ENCODE measurements at regions not wholly inside any gene's neighbourhood (a gene's known extent, or its start where the extent isn't known, plus 50 kb on each side); places are given as distances from the start of the nearest gene placed in this dataset.

- no peaks in the 10 kb centered on the region for H3K36me3 ChIP-seq
- peak overlapping the region; percentile 41 to 55 for H3K27ac ChIP-seq
- ATAC-seq: peak; percentile 31
- H3K4me1 ChIP-seq: no peaks in the 10 kb centered on the region
- no peak for TF ChIP-seq CTCF (IDR thresholded peaks at IDR 0.05)
- peak in 2 of 4 donors; percentile 82 to 83 for DNase-seq
- H3K4me3 ChIP-seq: no peak overlapping the region
- H3K27me3 ChIP-seq: peaks cover 0 to 7% of the 10 kb centered on the region in 2 donors
- no peaks in the 10 kb centered on the region for H3K9me3 ChIP-seq
- intact Hi-C loops (cut with DNase I): no loop called here
Observed at GRCh38 chr4:53899586-53900270, 164.7 kb downstream of the CHIC2 start.

GRCh38 chr4:53895137-53895536, 169.3 kb downstream of the CHIC2 start:
- H3K27ac ChIP-seq: no peak overlapping the region
- DNase-seq (no peak), ATAC-seq (no peak)
- intact Hi-C loops (cut with DNase I): no loop called here
- H3K4me3 ChIP-seq: no peak overlapping the region
- no peaks in the 10 kb centered on the region for H3K9me3 ChIP-seq
- no peak for TF ChIP-seq CTCF (IDR thresholded peaks at IDR 0.05)
- H3K4me1 ChIP-seq: no peaks in the 10 kb centered on the region
- no peaks in the 10 kb centered on the region for H3K27me3 ChIP-seq
- H3K36me3 ChIP-seq: no peaks in the 10 kb centered on the region

DNA sequence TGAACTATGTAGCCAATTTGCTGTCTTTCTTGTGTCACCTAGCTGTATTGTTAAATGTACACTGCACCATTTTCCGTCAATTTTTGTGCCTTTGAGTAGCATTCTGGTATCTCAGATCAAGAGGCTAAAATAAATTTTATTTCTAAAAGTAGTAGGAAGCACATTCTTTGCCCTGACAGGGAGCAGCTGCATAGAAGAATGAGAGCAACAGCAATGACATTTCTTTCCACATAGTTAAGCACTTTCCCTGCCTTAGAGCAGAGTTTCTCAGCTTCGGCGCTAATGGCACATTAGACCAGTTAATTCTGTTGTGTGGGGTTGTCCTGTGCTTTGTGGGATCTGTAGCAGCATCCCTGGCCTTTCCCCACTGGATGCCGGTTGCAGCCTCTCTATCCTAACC, 173.9 kb downstream of the CHIC2 start:
- peak in 1 of 4 donors; percentile 42 for DNase-seq
- Histone ChIP-seq H3K4me1 (no peaks in the 10 kb centered on the region), H3K4me3 (no peak overlapping the region), H3K9me3 (no peaks in the 10 kb centered on the region), H3K27ac (no peak overlapping the region), H3K36me3 (no peaks in the 10 kb centered on the region), H3K27me3 (no peaks in the 10 kb centered on the region)
- TF ChIP-seq CTCF (IDR thresholded peaks at IDR 0.05): no peak
- no peak for ATAC-seq
- intact Hi-C loops (cut with DNase I): no loop called here

DNA sequence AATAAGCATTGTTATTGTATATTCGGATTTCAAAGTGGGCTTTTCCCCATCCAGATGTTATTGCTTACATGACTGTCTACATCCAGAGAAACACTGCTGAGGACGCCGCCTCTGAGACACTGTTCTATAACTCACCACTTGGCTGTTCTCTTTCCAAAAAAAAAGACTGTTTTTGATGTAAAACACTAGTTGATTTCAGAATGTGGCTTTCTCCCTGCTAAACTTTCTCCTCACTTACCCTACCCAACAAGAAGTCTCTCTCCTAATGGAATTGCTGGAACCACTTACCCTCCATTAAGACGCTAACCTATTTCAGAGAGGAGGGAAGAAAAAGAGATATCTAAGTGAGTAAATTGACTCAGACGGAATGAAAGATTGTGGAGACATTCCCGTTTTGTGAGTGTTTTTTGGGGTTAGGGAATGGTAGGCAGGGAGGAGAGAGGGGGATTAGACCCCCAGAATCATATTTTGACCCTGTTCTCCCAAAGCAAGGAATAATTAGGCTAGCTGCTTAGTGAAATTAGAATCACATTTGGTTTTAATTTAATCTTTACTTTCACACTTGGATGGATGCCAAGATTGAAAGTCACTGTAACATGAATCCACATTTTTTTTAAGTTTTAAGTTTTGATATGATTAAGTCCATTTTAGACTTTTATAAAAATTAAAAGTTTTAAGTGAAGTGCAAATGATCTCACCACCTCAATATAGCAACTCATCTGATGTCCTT, 174.9 kb downstream of the CHIC2 start:
- Histone ChIP-seq H3K9me3 (no peaks in the 10 kb centered on the region), H3K27ac (peak overlapping the region in 1 of 2 donors; percentile 50), H3K36me3 (no peaks in the 10 kb centered on the region), H3K27me3 (no peaks in the 10 kb centered on the region), H3K4me3 (no peak overlapping the region), H3K4me1 (no peaks in the 10 kb centered on the region)
- DNase-seq (peak in 2 of 4 donors; percentile 72 to 83), ATAC-seq (peak; percentile 59)
- TF ChIP-seq CTCF (IDR thresholded peaks at IDR 0.05): no peak
- intact Hi-C loops (cut with DNase I): no loop called here

GRCh38 chr4:53886090-53886489, 178.3 kb downstream of the CHIC2 start:
- Histone ChIP-seq H3K4me3 (no peak overlapping the region), H3K27ac (no peak overlapping the region), H3K36me3 (no peaks in the 10 kb centered on the region), H3K9me3 (no peaks in the 10 kb centered on the region), H3K4me1 (no peaks in the 10 kb centered on the region), H3K27me3 (no peaks in the 10 kb centered on the region)
- ATAC-seq: no peak
- intact Hi-C loops (cut with DNase I): no loop called here
- no peak for TF ChIP-seq CTCF (IDR thresholded peaks at IDR 0.05)
- DNase-seq: no peak

Measured in left lung (tissue), 4 donors.